ENCODE measurements at regions not wholly inside any gene's neighbourhood (a gene's known extent, or its start where the extent isn't known, plus 50 kb on each side); places are given as distances from the start of the nearest gene placed in this dataset.

GRCh38 chr2:208880171-208880570 is 473.6 kb downstream of the PTH2R start:
- TF ChIP-seq EZH2phosphoT487 (IDR thresholded peaks at IDR 0.05; ENCODE audit: borderline replicate concordance, low read length) = no peak
- TF ChIP-seq, protein P1, sequence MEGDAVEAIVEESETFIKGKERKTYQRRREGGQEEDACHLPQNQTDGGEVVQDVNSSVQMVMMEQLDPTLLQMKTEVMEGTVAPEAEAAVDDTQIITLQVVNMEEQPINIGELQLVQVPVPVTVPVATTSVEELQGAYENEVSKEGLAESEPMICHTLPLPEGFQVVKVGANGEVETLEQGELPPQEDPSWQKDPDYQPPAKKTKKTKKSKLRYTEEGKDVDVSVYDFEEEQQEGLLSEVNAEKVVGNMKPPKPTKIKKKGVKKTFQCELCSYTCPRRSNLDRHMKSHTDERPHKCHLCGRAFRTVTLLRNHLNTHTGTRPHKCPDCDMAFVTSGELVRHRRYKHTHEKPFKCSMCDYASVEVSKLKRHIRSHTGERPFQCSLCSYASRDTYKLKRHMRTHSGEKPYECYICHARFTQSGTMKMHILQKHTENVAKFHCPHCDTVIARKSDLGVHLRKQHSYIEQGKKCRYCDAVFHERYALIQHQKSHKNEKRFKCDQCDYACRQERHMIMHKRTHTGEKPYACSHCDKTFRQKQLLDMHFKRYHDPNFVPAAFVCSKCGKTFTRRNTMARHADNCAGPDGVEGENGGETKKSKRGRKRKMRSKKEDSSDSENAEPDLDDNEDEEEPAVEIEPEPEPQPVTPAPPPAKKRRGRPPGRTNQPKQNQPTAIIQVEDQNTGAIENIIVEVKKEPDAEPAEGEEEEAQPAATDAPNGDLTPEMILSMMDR (IDR thresholded peaks at IDR 0.05; ENCODE audit: low read depth, low read length, poor library complexity, severe bottlenecking) = no peak

GRCh38 chr2:208890486-208890885 is 483.9 kb downstream of the PTH2R start:
- Histone ChIP-seq H3K27ac (ENCODE audit: low read depth, low read length) (no peak overlapping the region), H3K4me1 (ENCODE audit: control insufficient read depth, low read length) (no peaks in the 10 kb centered on the region), H3K36me3 (ENCODE audit: control insufficient read depth, low read length) (no peaks in the 10 kb centered on the region), H3K27me3 (ENCODE audit: control insufficient read depth, low read length) (no peaks in the 10 kb centered on the region), H3K9me3 (ENCODE audit: control insufficient read depth, insufficient read depth, low read length) (no peaks in the 10 kb centered on the region), H3K9me2 (replicated peaks; ENCODE audit: control insufficient read depth, low read length) (no peaks in the 10 kb centered on the region), H4K20me1 (ENCODE audit: control insufficient read depth, insufficient read depth, low read depth, low read length) (no peaks in the 10 kb centered on the region), H3F3A (ENCODE audit: control insufficient read depth, insufficient read depth) (no peaks in the 10 kb centered on the region), H3K79me2 (ENCODE audit: control insufficient read depth, low read length) (no peaks in the 10 kb centered on the region), H3K4me2 (ENCODE audit: low read length) (no peak overlapping the region), H3K4me3 (ENCODE audit: low read length) (no peak overlapping the region)
- TF ChIP-seq, protein P1 (IDR thresholded peaks at IDR 0.05; ENCODE audit: low read depth, low read length, poor library complexity, severe bottlenecking) = no peak
- no peak for TF ChIP-seq EZH2phosphoT487 (IDR thresholded peaks at IDR 0.05; ENCODE audit: borderline replicate concordance, low read length)

More at GRCh38 chr2:208880171-208880570, 473.6 kb downstream of the PTH2R start:
- no peaks in the 10 kb centered on the region for H3K9me2 ChIP-seq (replicated peaks; ENCODE audit: control insufficient read depth, low read length)
- no peaks in the 10 kb centered on the region for H3F3A ChIP-seq (ENCODE audit: control insufficient read depth, insufficient read depth)
- H3K9me3 ChIP-seq (ENCODE audit: control insufficient read depth, insufficient read depth, low read length) = no peaks in the 10 kb centered on the region
- H3K4me1 ChIP-seq (ENCODE audit: control insufficient read depth, low read length) = no peaks in the 10 kb centered on the region
- H3K36me3 ChIP-seq (ENCODE audit: control insufficient read depth, low read length) = no peaks in the 10 kb centered on the region
- no peak overlapping the region for H3K4me3 ChIP-seq (ENCODE audit: low read length)
- no peak overlapping the region for H3K4me2 ChIP-seq (ENCODE audit: low read length)
- H4K20me1 ChIP-seq (ENCODE audit: control insufficient read depth, insufficient read depth, low read depth, low read length) = no peaks in the 10 kb centered on the region
- H3K27ac ChIP-seq (ENCODE audit: low read depth, low read length) = no peak overlapping the region
- H3K79me2 ChIP-seq (ENCODE audit: control insufficient read depth, low read length) = no peaks in the 10 kb centered on the region
- H3K27me3 ChIP-seq (ENCODE audit: control insufficient read depth, low read length) = no peaks in the 10 kb centered on the region

GRCh38 chr2:208892203-208892602 is 485.6 kb downstream of the PTH2R start:
- Histone ChIP-seq H3K4me1 (ENCODE audit: control insufficient read depth, low read length) (no peaks in the 10 kb centered on the region), H3K4me3 (ENCODE audit: low read length) (no peak overlapping the region), H3K9me3 (ENCODE audit: control insufficient read depth, insufficient read depth, low read length) (no peaks in the 10 kb centered on the region), H3K36me3 (ENCODE audit: control insufficient read depth, low read length) (no peaks in the 10 kb centered on the region), H4K20me1 (ENCODE audit: control insufficient read depth, insufficient read depth, low read depth, low read length) (no peaks in the 10 kb centered on the region), H3K4me2 (ENCODE audit: low read length) (no peak overlapping the region), H3F3A (ENCODE audit: control insufficient read depth, insufficient read depth) (no peaks in the 10 kb centered on the region), H3K27ac (ENCODE audit: low read depth, low read length) (no peak overlapping the region), H3K9me2 (replicated peaks; ENCODE audit: control insufficient read depth, low read length) (no peaks in the 10 kb centered on the region), H3K27me3 (ENCODE audit: control insufficient read depth, low read length) (no peaks in the 10 kb centered on the region), H3K79me2 (ENCODE audit: control insufficient read depth, low read length) (no peaks in the 10 kb centered on the region)
- TF ChIP-seq, protein P1 (IDR thresholded peaks at IDR 0.05; ENCODE audit: low read depth, low read length, poor library complexity, severe bottlenecking) = no peak

- no peaks in the 10 kb centered on the region for H3K36me3 ChIP-seq (ENCODE audit: control insufficient read depth, low read length)
- no peak overlapping the region for H3K4me2 ChIP-seq (ENCODE audit: low read length)
- H3K27me3 ChIP-seq (ENCODE audit: control insufficient read depth, low read length) = no peaks in the 10 kb centered on the region
- H3K27ac ChIP-seq (ENCODE audit: low read depth, low read length) = no peak overlapping the region
- H3K4me1 ChIP-seq (ENCODE audit: control insufficient read depth, low read length) = no peaks in the 10 kb centered on the region
- no peaks in the 10 kb centered on the region for H4K20me1 ChIP-seq (ENCODE audit: control insufficient read depth, insufficient read depth, low read depth, low read length)
- H3K4me3 ChIP-seq (ENCODE audit: low read length) = no peak overlapping the region
- TF ChIP-seq, protein P1 (IDR thresholded peaks at IDR 0.05; ENCODE audit: low read depth, low read length, poor library complexity, severe bottlenecking) = no peak
- TF ChIP-seq EZH2phosphoT487 (IDR thresholded peaks at IDR 0.05; ENCODE audit: borderline replicate concordance, low read length) = no peak
- no peaks in the 10 kb centered on the region for H3K9me3 ChIP-seq (ENCODE audit: control insufficient read depth, insufficient read depth, low read length)
- no peaks in the 10 kb centered on the region for H3F3A ChIP-seq (ENCODE audit: control insufficient read depth, insufficient read depth)
- no peaks in the 10 kb centered on the region; the same call in 1 of the 2 replicates for H3K9me2 ChIP-seq (replicated peaks; ENCODE audit: control insufficient read depth, low read length)
- H3K79me2 ChIP-seq (ENCODE audit: control insufficient read depth, low read length) = no peaks in the 10 kb centered on the region
Measured at GRCh38 chr2:208906330-208906729, 499.7 kb downstream of the PTH2R start.
